HUES48 (cell line): ENCODE measurements at regions not wholly inside any gene's neighbourhood (a gene's known extent, or its start where the extent isn't known, plus 50 kb on each side); places are given as distances from the start of the nearest gene placed in this dataset.

Experiments used
- H3K27ac ChIP-seq: one replicate; pipeline ENCODE4 v1.7.0; 2013; ENCODE audit warnings: low read depth, low read length, inconsistent platforms
- H3K27me3 ChIP-seq: 2 replicates; pipeline ENCODE4 v1.6.1; 2013; ENCODE audit warnings: mild to moderate bottlenecking, low read length; ENCODE audit not compliant: control insufficient read depth, insufficient read depth
- H3K36me3 ChIP-seq: 2 replicates; pipeline ENCODE4 v1.6.1; 2013; ENCODE audit warnings: low read length; ENCODE audit not compliant: control insufficient read depth, insufficient read depth
- H3K4me1 ChIP-seq: 2 replicates; pipeline ENCODE4 v1.6.1; 2013; ENCODE audit warnings: mild to moderate bottlenecking, low read length; ENCODE audit not compliant: control insufficient read depth, insufficient read depth
- H3K4me3 ChIP-seq: 2 replicates; pipeline ENCODE4 v1.5.1; 2013; ENCODE audit warnings: mild to moderate bottlenecking, low read depth, low read length
- H3K9ac ChIP-seq: 2 replicates; pipeline ENCODE4 v1.6.1; 2013; ENCODE audit warnings: mild to moderate bottlenecking, low read depth, low read length, moderate library complexity
- H3K9me3 ChIP-seq: 2 replicates; pipeline ENCODE4 v1.6.1; 2013; ENCODE audit warnings: low read length; ENCODE audit not compliant: control insufficient read depth, insufficient read depth

DNA sequence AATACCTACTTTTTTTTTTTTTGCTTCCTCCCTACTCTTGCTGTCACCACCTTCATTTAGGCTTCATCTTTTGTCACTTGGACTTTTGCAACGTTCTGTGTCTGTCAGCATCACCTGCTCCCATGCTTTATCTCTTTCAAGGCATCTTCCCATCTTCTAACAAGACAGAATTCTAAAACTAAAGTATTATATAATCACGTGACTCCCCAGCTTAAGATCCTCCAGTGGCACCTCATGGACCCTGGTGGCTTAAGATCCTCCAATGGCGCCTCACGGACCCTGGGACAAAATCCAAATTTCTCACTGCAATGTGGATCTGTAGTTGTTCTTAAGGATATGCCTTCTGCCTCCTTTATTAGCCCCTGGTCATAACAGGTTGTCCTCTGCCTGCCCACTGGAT is 248.2 kb upstream of the SORL1-AS1 start:
- Histone ChIP-seq H3K4me3 (no peak overlapping the region), H3K27ac (no peak overlapping the region), H3K9me3 (no peaks in the 10 kb centered on the region), H3K4me1 (peaks cover 14% of the 10 kb centered on the region), H3K27me3 (no peaks in the 10 kb centered on the region), H3K36me3 (no peaks in the 10 kb centered on the region), H3K9ac (no peak overlapping the region)

DNA sequence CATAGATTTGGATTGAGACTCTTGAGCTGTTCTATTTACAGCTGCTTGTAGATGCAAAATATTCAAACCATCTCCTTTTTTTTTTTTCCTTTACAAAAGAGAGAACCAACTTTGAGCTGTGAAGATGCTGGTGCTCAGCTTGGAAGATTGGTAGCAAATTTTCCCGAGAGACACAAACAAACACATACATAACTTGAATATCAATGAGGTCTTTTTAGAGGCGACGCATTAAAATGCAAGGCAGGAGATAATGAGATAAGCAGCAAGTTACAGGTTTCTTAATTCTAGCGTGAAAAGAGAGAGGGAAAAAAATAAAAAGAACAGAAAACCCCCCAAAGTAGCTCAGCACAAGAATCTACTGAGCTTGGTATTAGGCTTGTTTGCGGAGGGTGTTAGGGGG is 247.0 kb upstream of the SORL1-AS1 start:
- H3K4me3 ChIP-seq, result no peak overlapping the region
- H3K4me1 ChIP-seq, result peaks cover 14% of the 10 kb centered on the region

DNA sequence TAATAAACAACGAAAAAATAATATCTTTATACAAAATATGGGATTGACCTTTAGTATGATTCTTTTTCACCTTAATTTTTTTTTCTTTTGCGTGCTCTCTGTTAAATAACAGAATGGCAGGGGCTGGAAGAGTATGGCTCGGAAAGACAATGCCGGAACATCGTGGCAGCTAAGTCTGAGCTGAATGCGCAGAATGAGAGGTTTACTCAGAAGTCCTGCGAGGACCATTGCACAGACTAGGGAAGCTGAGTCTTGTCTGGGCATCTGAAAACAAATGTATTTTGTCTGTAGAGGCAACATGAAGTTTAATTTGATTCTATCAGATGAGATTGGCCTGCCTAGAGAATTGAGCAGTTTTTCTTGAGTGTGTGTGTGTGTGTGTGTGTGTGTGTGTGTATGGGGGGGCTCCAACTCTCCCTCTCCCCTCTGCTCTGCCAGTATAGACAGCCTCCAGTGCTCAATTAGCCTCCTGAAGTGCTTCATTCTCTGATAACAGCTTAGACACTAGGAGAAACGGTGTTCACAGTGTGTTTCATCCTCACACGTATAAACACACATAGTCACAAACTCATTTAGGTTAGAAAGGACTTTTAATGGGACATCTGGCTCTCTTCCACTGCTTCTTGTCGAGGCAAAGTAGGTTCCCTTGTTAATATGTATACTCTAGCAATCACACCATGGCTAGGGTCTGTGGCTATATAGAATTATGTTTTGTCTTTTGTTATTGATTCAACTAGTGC is 244.3 kb upstream of the SORL1-AS1 start:
- H3K27ac ChIP-seq, result no peak overlapping the region
- H3K9me3 ChIP-seq, result no peaks in the 10 kb centered on the region
- H3K4me3 ChIP-seq, result no peak overlapping the region
- peaks cover 14% of the 10 kb centered on the region for H3K4me1 ChIP-seq
- no peaks in the 10 kb centered on the region for H3K36me3 ChIP-seq
- H3K9ac ChIP-seq, result no peak overlapping the region
- H3K27me3 ChIP-seq, result no peaks in the 10 kb centered on the region

More for the DNA sequence above, 247.0 kb upstream of the SORL1-AS1 start:
- H3K27ac ChIP-seq, result no peak overlapping the region
- no peak overlapping the region for H3K9ac ChIP-seq
- no peaks in the 10 kb centered on the region for H3K36me3 ChIP-seq
- no peaks in the 10 kb centered on the region for H3K9me3 ChIP-seq
- H3K27me3 ChIP-seq, result no peaks in the 10 kb centered on the region

DNA sequence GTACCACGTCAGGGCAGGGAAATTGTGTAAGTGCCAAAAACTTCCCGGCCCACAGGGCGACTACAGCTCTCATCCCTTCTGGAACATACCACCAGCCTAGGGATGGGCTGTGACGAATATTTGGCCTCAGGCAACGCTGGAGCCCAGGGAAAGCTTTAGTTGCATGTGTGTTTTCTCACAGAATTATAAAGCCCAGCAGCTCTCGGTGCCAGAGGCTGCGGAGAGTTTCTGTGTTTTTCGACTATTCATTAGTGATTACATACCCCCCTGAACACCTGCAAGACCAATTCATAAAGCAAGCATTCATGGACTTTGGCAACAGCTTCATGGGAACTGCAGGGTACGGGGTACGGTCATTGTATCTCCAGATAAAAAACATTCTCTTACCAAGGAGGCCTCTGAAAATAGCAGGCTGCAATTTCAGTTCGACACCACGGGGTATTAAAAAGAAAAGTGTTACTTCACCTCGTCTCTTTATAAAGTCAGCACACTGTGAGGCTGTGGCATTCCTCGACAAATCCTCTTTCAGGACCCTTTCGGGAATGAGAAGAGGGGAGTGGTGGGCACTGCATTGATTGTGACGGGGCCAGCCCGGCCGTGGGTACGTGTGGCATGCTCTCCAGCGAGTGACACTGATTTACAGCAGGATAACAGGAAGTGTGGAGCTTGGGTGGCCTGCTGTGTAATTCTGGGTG is 243.6 kb upstream of the SORL1-AS1 start:
- Histone ChIP-seq H3K4me3 (no peak overlapping the region), H3K4me1 (peaks cover 14% of the 10 kb centered on the region), H3K9ac (no peak overlapping the region), H3K27ac (no peak overlapping the region), H3K9me3 (no peaks in the 10 kb centered on the region), H3K36me3 (no peaks in the 10 kb centered on the region), H3K27me3 (no peaks in the 10 kb centered on the region)

DNA sequence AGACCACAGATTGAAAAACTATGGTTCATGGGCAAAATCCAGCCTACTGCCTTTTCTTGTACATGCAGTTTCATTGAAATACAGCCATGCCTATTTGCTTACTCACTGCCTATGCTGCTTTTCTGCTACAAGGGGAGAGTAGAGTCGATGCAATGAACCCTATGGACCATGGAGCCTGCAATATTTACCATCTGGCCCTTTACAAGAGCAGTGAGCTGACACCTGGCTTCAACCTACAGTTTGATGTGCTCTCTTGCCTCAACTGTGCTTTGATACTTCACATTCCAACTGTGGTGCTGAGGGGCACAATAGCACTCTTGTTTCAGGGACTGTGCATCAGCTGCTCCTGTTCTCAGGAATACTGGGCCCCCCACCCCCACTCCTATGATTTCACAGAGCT is 239.5 kb upstream of the SORL1-AS1 start:
- Histone ChIP-seq H3K4me3 (no peak overlapping the region), H3K27ac (no peak overlapping the region), H3K4me1 (peaks cover 20% of the 10 kb centered on the region), H3K27me3 (no peaks in the 10 kb centered on the region), H3K9ac (no peak overlapping the region), H3K36me3 (no peaks in the 10 kb centered on the region), H3K9me3 (no peaks in the 10 kb centered on the region)

DNA sequence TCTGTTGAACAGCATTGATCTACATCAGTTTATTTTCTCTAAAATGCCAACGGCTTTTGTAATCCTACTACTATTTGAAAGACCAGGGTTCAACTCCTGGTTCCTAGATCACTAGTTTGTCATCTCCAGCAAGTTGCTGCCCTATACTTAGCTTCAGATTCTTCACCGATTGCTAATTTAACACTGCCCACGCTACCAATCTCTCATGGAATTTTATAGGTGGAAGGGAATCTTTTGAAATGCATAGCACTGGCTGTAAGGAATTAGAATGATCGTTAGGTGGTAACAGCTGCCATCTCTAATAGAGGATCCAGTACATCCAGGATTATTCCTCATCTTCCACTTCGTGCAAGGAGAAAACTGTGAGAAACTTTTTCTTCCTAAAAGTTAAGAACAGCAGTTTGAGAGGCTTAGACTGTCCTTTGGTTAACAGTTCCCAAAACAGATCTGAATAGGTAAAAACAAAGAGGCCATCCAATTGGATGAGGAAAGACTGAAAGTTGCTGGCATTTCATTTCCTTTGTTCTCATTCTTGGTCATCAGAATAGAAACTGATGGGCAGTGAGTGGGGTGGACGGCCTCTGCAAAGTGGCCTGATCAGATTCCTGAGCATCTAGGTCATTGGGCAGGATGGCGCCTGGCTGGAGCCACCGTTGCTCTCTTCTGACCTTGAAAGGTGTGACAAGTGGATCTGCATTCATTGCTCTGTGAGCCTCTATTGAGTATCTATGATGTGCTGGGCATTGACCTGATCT is 236.3 kb upstream of the SORL1-AS1 start:
- H3K9ac ChIP-seq, result no peak overlapping the region
- H3K27me3 ChIP-seq, result no peaks in the 10 kb centered on the region
- H3K4me3 ChIP-seq, result no peak overlapping the region
- peak overlapping the region; percentile 33 for H3K27ac ChIP-seq
- peaks cover 20% of the 10 kb centered on the region for H3K4me1 ChIP-seq
- H3K36me3 ChIP-seq, result no peaks in the 10 kb centered on the region
- H3K9me3 ChIP-seq, result no peaks in the 10 kb centered on the region

DNA sequence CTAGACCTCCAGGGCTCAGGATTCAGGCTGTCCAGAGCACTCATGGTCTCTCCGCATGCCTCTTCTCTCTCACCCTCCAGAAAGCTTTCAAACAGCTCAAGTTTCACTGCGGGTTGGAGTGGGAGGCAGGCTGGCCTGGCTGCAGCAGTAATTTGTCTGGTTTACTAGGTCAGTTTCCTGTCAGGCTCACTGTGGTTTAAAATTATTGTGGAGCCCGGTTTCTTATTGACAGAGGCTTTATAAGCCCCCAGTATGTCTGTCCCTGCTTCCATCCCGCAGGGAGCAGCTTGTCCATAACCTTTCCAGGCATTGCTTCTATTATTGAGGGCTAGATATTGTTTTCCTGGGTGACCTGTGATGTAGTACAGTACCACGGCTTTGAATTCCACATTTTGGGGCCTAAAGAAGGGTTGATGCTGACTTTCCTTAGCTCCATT is 235.3 kb upstream of the SORL1-AS1 start:
- no peak overlapping the region for H3K9ac ChIP-seq
- H3K4me1 ChIP-seq, result peaks cover 20% of the 10 kb centered on the region
- no peak overlapping the region for H3K4me3 ChIP-seq
- H3K36me3 ChIP-seq, result no peaks in the 10 kb centered on the region
- H3K27me3 ChIP-seq, result no peaks in the 10 kb centered on the region
- H3K9me3 ChIP-seq, result no peaks in the 10 kb centered on the region
- H3K27ac ChIP-seq, result peak overlapping the region; percentile 43

DNA sequence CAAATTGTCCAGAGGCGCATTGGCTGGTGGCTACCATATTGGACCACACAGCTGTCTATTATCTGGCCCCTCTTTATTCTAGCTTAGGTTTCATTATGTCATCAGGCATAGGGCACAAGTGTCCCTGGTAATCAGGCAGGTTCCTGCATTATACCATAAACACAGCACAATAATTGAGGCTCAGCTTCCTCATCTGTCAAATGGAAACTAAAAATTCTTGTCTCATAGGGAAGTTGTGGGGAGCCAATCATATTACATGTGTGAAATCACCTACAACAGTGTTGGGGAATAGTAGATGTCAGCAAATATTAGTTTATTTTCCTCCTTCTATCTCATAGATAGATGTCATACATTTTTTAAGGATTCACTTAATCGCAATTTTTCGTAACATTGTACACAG is 231.0 kb upstream of the SORL1-AS1 start:
- Histone ChIP-seq H3K4me1 (peaks cover 12% of the 10 kb centered on the region), H3K27me3 (no peaks in the 10 kb centered on the region), H3K4me3 (no peak overlapping the region), H3K36me3 (no peaks in the 10 kb centered on the region), H3K27ac (no peak overlapping the region), H3K9ac (no peak overlapping the region), H3K9me3 (no peaks in the 10 kb centered on the region)
